LHCN-M2 (cell line): ENCODE measurements at regions not wholly inside any gene's neighbourhood (a gene's known extent, or its start where the extent isn't known, plus 50 kb on each side); places are given as distances from the start of the nearest gene placed in this dataset.
A peak's percentile ranks its signal among the peaks of the same experiment; 100 is the strongest.

Experiments used
- DNase-seq: peaks from one replicate; pipeline ENCODE4 v3.0.0-alpha.2; 2012; ENCODE audit warnings: low read depth

DNA sequence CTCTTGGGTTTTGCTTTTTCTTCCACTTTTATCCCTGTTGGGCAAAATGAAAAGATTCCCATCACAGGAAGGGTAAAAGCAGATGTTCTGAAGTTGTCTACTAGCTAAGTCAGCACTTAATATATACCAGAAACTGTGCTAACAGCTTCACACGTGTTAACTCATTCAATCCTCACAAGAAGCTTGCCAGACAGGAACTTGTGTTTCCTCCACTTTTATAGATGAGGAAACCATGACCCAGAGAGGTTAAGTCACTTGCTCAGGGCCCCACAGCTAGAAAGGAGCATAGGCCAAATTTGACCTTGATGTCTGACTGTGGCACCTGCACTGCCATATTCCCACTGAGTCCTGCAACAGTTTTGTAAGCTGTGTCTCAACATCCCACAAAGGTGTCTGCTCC lies 76.8 kb upstream of the EPC2 start:
- no peak for DNase-seq

DNA sequence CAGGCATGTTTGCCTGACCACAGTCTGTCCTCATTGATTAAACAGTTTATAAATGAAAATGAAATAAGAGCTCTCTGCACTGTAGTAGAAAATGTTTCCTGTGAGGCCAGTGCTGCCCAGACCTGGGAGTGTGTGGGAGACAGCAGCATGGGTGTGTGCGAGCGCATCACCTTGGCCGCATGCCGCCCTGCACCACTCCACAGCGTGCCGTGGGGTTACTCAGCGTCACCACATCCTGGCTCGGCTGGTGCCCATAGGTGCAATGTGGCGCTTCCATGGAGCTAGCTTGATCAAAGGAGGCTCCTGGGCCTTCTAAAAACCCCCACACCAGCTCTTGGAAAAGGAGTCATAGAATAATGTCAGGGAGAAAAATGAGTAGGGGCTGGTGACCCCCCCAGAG lies 76.0 kb upstream of the EPC2 start:
- DNase-seq: no peak

DNA sequence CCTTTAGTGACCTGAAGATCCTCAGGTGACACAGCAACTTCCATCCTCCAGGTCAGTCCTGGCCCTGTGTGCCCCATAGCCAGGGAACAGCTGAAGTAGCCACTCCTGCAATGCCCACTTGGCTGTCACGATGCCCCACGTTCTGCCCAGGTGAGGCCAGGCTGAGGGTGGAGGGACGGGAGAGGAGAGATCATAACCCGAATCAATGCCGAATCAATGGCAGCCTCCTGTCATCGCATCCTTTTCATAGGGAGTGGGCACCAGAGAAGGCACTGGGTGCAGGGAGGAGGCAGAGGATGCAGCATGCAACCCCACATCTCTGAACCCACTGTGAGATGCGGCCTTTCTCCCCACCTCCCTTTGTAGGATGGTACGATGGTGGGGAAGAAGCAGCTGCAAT lies 75.3 kb upstream of the EPC2 start:
- no peak for DNase-seq

- no peak for DNase-seq
Measured at GRCh38 chr2:148570989-148571388, 73.6 kb upstream of the EPC2 start.

DNA sequence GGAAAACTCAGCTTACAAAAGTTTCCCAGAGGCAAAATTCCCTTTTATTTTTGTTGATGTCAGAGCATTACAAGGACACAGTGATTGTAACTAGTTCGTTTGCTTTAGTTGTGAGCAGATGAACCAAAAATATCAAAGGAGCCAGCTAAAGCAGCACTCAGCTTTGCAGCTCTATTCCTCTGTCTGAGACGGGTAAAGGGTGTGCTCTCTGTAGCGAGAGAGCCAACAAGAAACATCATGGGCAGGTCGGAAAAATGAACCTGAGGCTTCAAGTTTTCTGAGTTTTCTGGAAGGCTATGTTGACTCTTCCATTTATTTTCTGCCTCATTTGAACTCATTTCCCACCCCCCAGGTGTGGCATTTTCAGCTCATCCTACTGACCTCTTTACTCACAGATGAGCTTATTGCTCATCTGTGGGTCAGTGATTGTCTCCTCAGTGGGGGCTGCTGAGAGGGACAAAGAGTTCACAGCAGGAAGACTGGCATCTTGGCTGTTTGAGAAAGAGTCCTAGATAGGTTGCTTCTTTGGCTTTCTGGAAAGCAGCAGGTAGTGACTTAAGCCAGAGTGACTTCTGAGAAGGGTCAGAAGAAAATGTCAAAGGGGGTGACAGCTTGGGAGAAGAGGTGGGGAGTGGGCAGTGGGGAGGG lies 66.6 kb upstream of the EPC2 start:
- DNase-seq: no peak

- no peak for DNase-seq
Measured at GRCh38 chr2:148578493-148578884, 66.1 kb upstream of the EPC2 start.

DNA sequence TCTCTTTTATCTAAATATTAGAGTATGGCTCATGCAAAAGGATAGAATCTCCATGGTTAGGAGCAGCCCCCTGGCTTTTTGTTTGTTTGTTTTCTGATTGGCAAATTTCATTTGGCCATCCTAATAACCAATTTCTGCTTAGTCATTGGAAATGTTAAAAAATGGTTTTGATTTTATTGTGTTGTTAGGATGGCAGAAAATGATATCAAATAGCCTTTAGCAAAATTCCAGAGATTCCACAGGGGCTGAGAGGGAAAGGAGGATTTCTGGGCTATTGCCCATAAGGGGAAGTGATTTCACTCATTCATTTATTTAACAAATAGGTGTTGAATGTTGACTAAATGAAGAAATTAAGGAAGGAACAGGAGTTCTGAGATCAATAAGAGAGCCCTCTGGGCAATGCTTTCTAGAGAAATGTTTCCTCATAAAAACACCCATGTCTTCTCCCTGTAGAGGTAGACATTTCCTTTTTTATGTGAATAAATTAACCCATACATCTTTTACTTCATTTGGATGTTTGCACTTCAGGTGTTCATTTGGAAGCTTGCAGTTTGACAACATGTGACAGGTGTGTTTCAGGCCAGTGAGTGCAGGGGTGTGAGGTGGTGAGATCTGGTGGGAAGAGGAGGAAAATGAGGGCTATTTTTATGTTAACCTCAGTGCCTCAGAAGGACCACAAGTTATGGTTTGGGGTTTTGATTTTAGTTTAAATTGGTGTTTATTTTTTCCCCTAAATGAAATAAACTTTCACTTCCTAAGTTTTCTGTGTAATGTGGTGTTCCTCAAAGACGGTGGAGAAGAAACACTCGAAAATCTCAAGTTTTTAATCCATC lies 61.7 kb upstream of the EPC2 start:
- peak; percentile 17 for DNase-seq

DNA sequence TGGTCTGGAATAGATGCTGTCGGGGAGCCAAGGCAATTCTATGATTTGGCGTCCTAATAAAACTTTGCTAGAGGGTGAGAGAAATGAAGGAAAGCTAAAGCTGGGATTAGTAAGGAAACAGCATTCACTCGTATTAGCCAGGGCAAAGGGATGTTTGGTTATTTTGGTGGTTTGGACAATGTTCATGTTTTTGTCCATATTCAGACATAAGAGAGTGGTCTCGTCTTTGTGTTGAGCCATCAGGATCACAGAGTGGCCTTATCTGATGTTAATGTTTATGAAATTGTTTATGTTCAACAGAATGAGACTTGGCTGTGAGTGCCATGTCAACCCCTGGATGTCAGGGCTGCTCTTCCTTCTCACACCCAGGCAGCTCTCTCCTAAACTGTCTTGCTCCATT lies 58.9 kb upstream of the EPC2 start:
- no peak for DNase-seq

- DNase-seq: no peak
Measured at GRCh38 chr2:148586522-148587128, 57.9 kb upstream of the EPC2 start.

DNA sequence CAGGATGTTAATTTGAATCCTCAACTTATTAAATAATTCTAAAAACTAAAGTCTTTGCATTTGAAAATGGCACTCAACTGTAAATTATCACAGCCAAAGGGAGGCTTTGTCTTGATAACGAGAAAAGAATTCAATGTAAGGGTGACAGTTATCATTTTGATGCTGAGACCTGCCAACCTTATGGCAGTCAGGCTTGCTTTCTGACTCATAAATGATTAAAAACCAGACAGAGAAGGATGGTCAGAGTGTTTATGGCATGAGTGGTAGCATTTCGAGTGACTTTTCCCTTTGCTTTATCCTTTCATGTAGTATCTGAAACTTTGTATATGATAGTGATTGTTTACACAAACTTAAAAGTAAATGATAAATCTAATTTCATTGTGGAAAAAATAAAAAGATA lies 53.9 kb upstream of the EPC2 start:
- DNase-seq: no peak

DNA sequence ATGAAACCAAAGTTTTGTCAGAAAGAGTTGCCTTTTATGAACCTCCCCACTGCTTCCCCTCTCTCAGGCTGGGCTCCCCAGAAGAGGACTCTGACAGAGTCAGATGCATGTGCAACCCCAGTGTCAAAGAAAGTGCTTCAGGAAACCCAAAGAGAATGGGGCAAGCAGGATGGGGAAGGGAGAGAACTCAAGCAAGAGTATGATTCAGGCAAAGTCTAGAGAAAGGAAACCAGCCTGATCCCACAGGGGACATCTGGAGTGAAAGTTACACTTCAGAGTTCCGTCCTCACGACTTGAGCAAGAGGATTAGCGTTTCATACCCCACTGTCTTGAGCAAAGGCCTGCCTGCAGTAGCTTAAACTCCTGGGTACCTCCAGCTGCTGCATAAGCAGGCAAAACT lies 51.8 kb upstream of the EPC2 start:
- DNase-seq: no peak

GRCh38 chr2:148593421-148593820 lies 51.1 kb upstream of the EPC2 start:
- DNase-seq: no peak

DNA sequence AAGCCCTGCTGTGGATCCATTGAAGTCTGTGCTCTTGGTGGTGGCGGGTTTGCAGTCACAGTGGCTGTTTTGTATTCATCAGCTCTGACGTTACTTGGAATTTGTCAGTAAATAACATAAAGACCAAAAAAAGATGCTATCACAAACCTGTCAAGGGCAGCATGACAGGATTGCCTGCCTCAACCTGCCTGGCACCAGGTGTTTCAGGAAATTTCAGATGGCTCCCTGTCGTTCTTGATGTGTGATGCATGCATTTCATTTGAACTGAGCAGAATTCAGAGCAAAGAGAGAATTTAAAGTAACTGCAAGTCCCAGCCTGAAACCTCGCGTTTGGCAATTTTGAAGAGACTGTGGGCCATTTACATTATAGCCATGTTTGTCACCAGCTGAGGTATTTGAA lies 50.3 kb upstream of the EPC2 start:
- no peak for DNase-seq
